ENCODE measurements at regions not wholly inside any gene's neighbourhood (a gene's known extent, or its start where the extent isn't known, plus 50 kb on each side); places are given as distances from the start of the nearest gene placed in this dataset.

DNA sequence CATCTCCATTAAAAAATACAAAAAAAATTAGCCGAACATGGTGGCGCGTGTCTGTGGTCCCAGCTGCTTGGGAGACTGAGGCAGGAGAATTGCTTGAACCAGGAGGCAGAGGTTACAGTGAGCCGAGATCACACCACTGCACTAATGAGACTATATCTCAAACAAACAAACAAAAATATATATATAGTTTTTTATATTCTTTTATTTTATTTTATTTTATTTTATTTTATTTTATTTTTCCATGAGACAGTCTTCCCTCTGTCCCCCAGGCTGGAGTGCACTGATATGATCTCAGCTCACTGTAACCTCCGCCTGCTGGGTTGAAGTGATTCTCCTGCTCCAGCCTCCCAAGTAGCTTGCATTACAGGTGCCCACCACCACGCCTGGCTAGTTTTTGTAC, 79.5 kb downstream of the IRF2BPL start:
- no peak for DNase-seq (ENCODE audit: low read depth, low spot score)

DNA sequence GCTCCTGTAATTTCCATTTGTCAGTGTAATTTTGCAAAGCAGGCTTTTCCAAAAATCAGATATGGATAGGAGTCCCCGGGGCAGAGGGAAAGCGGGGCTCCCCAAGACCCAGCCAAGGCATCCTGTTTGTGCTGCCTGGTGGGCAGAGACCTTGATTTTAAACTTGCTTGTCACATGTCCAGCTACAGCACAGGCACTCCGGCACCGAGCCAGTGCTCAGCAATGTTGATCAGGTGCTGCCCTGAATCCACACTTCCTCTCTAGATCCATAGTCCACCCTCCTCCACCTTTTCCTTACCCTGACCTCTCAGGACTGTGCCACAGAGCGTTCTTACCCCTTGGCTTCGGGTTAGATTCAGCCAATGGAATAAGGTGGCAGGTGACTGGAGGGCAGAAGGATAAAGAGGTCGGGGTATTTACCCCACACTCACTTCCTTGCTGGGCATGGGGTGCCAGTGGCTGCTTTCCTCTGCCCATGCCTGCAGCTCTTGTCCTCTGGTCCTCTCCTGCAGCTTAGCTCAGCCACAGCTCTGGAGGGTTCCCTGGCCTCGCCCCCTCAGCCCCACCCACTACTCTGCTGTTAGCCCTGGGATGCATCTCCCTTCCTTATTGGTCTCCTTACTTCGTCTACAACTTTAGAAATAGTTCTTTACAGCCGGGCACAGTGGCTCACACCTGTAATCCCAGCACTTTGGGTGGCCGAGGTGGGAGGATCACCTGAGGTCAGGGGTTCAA, 80.1 kb downstream of the IRF2BPL start:
- no peak for DNase-seq (ENCODE audit: low read depth, low spot score)

- DNase-seq (ENCODE audit: low read depth, low spot score): no peak
These were observed 80.7 kb downstream of the IRF2BPL start for GRCh38 chr14:76947838-76948184.

DNA sequence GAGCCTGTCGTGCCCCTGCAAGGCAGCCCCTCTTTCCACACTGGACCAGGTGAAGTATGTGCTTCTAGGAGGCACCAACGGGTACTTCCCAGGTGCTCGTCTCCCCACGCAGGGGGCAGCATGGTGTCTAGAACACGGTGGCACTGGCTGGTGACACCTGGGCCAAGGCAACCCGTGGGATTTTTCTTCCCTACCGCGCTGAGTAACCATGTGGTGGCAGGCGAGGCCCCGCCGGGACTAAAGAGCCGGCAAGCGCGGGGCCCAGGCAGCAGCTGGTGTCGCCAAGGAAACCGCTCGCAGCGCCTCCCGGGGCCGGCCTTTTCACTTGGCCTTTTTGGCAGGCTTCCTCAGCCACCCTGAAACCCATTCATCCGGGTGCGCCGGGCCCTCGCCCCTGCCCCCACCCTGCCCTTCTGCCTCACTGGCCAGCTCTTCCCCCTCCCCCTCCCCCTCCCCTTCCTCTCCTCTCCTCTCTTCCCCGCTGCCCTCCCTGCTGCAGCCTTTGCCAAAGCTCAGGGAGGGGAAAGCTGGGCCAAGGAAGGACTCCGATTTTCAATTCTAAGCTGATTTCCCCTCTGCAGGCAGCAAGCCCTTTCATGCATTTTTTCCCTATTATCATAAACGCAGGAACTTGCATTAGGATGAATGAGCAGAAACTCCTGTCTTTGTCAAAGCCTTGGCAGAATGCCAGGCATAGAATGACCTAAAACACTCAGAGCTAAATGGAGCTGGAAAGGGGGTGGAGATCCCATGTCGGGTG, 81.2 kb downstream of the IRF2BPL start:
- no peak for DNase-seq (ENCODE audit: low read depth, low spot score)

DNA sequence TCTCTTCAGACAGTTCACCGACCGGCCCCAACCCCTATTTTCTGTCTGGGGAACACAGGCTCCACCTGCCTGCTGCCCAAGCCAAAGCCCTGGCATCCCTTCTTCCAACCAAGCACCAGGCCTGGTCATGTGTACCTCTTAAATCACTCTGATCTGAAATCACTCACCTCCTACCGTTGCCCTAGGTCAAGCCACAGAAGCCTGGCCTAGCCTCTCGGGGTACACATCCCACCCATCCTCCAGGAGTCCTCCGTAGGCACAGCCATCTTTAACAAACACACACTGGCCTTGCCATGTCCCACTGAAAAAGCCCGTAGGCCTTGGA, 81.8 kb downstream of the IRF2BPL start:
- DNase-seq (ENCODE audit: low read depth, low spot score): no peak

- DNase-seq (ENCODE audit: low read depth, low spot score): no peak
These were observed 85.4 kb downstream of the IRF2BPL start for GRCh38 chr14:76943072-76943471.

- DNase-seq (ENCODE audit: low read depth, low spot score): no peak
These were observed 86.3 kb downstream of the IRF2BPL start for GRCh38 chr14:76941946-76942805.

DNA sequence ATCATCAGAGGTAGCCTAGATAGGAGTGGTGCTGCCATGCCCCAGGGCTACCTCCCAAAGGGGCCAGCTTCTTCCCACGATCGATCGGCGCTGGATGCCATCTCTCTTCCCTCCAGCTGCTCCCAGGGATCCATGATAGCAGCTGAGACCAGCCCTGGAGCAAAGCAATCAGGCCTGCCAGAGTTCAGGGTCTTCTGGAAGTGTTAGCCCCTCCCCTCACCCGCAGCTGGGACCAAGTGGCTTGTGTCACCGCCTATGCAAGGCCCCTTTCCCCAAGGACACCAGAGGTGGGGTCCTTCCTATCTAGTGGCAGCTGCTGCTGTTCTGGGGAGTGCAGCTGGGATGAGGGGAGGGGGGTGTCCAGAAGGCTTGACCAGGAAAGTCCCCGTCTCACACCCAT, 87.0 kb downstream of the IRF2BPL start:
- DNase-seq (ENCODE audit: low read depth, low spot score): no peak

GRCh38 chr14:76940021-76940760, 88.3 kb downstream of the IRF2BPL start:
- DNase-seq (ENCODE audit: low read depth, low spot score): no peak

DNA sequence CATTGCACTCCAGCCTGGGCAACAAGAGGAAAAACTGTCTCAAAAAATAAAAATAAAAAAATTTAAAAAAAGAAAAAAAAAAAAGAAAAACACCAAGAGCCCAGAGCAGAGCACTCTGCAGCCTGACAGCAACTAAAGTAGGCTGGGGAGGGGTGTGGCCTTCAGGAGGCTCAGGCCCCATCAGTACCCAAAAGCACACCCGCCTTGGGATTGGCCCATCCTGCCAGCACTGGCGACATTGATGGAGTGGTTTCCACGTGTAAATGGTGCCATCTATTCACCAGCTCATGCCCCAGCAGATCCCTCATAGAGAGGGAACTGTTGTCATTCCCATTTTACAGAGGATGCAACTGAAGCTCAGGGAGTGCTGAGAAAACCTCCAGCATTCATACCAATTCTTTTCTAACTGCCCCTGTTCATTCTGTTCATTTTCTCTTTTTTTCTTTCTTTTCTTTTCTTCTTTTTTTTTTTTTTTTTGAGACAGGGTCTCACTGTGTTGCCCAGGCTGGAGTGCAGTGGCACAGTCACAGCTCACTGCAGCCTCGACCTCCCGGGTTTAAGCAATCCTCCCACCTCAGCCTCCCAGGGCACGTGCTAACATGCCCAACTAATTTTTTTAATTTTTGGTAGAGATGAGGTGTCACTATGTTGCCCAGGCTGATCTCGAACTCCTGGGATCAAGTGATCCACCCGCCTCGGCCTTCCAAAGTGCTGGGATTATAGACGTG, 89.3 kb downstream of the IRF2BPL start:
- DNase-seq (ENCODE audit: low read depth, low spot score): no peak

DNA sequence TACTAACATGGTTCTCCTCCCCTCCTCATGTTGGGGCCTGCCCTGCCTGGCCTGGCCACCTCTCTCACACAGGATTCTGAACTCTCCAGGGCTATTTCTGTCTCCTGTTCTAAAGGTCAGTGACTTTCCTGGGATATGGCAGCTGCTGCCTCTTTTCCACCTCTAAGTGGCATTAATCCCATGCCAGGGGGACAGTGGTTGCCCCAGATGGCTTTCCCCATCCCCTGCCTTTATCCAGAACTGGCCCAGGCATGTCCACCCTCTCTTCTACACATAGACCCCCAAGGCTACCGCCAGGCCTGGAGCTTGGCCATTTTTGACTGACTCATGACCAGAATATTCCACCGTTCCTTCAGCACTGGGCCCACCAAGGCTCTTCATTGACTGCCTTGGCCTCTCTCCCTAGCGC, 90.4 kb downstream of the IRF2BPL start:
- DNase-seq (ENCODE audit: low read depth, low spot score): no peak

DNA sequence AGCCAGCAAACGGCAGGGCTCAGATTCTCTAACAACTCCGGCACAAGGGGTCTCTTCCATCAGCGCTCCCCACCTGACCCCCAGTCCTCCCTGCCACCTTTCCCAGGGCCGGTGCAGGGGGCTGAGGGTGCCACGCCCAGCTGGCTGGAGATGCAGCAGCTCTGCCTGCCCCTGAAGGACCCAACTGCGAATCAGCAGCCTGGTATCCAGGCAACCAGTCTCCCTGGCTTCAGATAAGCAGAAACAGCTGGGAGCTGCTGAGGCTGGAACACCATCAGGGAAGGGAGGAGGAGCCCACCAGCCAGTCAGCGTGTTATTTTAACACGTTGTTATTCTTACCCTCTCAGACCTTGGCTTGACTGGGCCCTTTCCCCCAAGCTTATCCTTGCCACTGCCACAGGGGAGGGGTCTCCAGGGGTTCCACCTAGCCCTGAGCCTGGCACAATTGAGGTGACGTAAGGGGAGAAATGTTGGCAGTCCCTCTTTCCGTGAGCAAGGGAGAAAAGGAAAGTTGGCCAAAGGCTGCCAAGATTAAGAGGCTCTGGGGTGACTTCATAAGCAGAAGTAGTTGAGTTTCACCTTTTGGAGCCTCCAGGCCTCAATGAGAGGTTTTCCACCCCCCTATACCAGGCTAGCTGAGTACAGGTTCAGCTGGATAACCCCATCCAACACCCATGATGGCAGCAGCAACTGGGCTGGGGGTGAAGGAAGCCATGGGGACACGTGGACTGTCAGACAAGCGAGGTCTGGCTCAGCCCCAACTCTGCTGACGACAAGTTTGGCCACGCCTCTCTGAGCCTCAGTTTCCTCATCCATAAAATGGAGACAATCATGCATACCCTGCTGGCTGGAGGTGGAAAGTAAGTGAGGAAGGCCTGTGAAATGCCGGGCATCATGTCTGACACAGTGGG, 91.1 kb downstream of the IRF2BPL start:
- no peak for DNase-seq (ENCODE audit: low read depth, low spot score)

DNA sequence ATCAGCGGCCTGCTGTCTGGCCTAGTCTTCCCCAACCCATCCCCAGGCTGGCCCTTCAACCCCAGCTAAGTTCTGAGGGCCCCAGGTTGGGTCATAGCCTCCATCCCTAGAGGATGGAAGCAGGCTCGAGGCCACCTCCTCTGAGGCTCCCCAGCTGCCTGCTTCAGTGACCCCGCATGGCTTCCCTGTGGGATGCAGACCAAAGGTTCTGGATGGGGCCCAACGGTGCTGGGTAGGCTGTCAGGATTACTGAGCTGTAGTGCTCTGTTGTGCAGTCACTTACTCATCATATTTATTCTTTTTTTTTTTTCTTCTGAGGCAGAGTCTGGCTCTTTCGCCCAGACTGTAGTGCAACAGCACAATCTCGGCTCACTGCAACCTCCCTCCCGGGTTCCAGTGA, 92.0 kb downstream of the IRF2BPL start:
- DNase-seq (ENCODE audit: low read depth, low spot score): no peak

GRCh38 chr14:76933515-76933914, 95.0 kb downstream of the IRF2BPL start:
- DNase-seq (ENCODE audit: low read depth, low spot score): no peak

- no peak for DNase-seq (ENCODE audit: low read depth, low spot score)
These were observed 96.7 kb downstream of the IRF2BPL start for GRCh38 chr14:76931631-76932402.

GRCh38 chr14:76930549-76930948, 98.0 kb downstream of the IRF2BPL start:
- DNase-seq (ENCODE audit: low read depth, low spot score): no peak

- no peak for DNase-seq (ENCODE audit: low read depth, low spot score)
These were observed 98.6 kb downstream of the IRF2BPL start for GRCh38 chr14:76929927-76930326.

DNA sequence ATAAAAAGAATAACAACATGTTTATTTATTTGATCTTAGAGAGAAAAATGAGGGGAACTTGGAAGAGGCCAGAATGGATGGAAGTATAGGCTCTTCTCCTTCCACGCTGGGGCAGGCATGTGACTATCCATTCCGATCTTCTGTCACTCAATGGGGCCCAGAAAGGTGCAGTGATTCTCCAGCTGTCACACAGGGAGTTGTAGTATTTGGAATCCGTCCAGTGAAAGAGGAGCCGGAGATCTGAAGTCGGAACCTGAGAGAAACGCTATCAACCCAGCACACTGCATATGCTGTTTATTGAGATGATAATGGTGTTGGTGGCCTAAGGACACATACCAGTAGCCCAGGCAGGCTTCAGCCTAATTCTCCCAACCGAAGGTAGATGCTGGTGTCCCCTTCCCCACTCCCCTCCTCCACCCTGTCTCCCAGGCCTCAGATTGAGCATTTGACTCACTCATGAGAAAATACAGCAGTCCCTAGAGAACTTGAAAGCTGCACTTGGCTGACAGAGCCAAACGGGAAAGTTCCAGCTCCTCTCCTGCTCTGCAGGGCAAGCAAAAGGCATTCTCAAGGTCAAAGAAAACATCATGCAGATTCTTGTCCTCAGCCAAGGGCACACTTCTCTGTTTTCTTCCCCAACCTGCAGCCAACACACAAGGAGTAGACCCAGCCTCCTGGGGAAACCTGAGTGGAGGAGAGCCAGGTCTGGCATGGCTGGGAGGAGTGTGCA, 100.4 kb downstream of the IRF2BPL start:
- DNase-seq (ENCODE audit: low read depth, low spot score): no peak

All from iPS DF 19.7 (cell line).